Testis (tissue), 2 donors: ENCODE measurements at regions not wholly inside any gene's neighbourhood (a gene's known extent, or its start where the extent isn't known, plus 50 kb on each side); places are given as distances from the start of the nearest gene placed in this dataset.

ENCODE experiments used
- POLR2A ChIP-seq: fragments of 450-650 bp; IDR thresholded peaks from one replicate; pipeline ENCODE4 v1.6.1; 2017; ENCODE audit warnings: antibody characterized with exemption, mild to moderate bottlenecking, moderate library complexity
- TF ChIP-seq, protein P1 (sequence below), 3 experiments: fragments of 450-650 bp in 2 of 3; fragments of 200-600 bp in 1 of 3; sonication (generic) in 1 of 3; IDR thresholded peaks; one replicate each; pipeline ENCODE4 v1.5.1; 2016 to 2019; ENCODE audit warnings: antibody characterized with exemption in 3 of 3, mild to moderate bottlenecking in 2 of 3, moderate library complexity in 1 of 3

DNA sequence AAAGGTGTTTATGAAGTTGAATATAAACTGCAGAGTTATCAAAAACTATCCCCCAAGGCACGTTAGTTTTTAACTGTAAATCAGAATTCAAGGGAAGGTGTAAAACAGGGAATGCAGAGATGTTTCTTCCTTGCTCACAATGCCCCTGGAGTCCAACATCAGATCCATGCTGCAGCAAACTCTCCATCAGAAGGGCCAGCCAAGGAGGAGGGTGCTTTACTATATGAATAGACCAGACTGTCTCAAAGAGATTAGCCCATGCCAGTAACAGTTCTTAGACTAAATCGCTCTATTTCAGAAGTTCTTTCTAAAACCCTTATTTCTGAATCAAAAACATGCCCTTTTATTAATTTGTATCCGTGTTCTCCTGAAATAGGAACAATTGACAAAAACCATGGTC is 362.8 kb upstream of the RPS23 start:
- TF ChIP-seq, protein P1, sequence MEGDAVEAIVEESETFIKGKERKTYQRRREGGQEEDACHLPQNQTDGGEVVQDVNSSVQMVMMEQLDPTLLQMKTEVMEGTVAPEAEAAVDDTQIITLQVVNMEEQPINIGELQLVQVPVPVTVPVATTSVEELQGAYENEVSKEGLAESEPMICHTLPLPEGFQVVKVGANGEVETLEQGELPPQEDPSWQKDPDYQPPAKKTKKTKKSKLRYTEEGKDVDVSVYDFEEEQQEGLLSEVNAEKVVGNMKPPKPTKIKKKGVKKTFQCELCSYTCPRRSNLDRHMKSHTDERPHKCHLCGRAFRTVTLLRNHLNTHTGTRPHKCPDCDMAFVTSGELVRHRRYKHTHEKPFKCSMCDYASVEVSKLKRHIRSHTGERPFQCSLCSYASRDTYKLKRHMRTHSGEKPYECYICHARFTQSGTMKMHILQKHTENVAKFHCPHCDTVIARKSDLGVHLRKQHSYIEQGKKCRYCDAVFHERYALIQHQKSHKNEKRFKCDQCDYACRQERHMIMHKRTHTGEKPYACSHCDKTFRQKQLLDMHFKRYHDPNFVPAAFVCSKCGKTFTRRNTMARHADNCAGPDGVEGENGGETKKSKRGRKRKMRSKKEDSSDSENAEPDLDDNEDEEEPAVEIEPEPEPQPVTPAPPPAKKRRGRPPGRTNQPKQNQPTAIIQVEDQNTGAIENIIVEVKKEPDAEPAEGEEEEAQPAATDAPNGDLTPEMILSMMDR (IDR thresholded peaks at IDR 0.05) = no peak
- TF ChIP-seq POLR2A = no peak
